MCF 10A (cell line): ENCODE measurements at regions not wholly inside any gene's neighbourhood (a gene's known extent, or its start where the extent isn't known, plus 50 kb on each side); places are given as distances from the start of the nearest gene placed in this dataset.

ENCODE experiments used
- BruUV-seq: library from RNA; stranded (reverse); fragments of 400-500 nt; replicated peaks from 2 replicates; lab custom pipeline; 2021; lab: Mats Ljungman, UMichigan
- CTCF ChIA-PET: fragments of 300-600 bp; sonication (Branson Sonifier 250); formaldehyde crosslinking; extraction: SDS; loops from one replicate; lab custom pipeline; 2021; ENCODE audit warnings: antibody characterized with exemption, inconsistent platforms; lab: Yijun Ruan, JAX
- POLR2A ChIA-PET: fragments of 300-600, 350-650 bp; sonication (Branson Sonifier 250); formaldehyde crosslinking; extraction: SDS; loops from one replicate; lab custom pipeline; 2020; ENCODE audit warnings: antibody characterized with exemption, inconsistent platforms; lab: Yijun Ruan, JAX
- DNase-seq: peaks from one replicate; pipeline ENCODE4 v3.0.0-alpha.2; 2018; ENCODE audit not compliant: unreplicated experiment
- H3K27ac Mint-ChIP-seq: one replicate; pipeline ENCODE4 v1.8.0; 2022; ENCODE audit warnings: mild to moderate bottlenecking, low read depth, mixed read lengths; ENCODE audit not compliant: unreplicated experiment
- H3K27me3 Mint-ChIP-seq: one replicate; pipeline ENCODE4 v1.8.0; 2022; ENCODE audit warnings: mixed read lengths; ENCODE audit not compliant: insufficient read depth, unreplicated experiment
- H3K36me3 Mint-ChIP-seq: one replicate; pipeline ENCODE4 v1.8.0; 2022; ENCODE audit warnings: mild to moderate bottlenecking, moderate library complexity, mixed read lengths; ENCODE audit not compliant: insufficient read depth, unreplicated experiment
- H3K4me1 Mint-ChIP-seq: one replicate; pipeline ENCODE4 v1.8.0; 2022; ENCODE audit warnings: mixed read lengths; ENCODE audit not compliant: insufficient read depth, unreplicated experiment
- H3K4me3 Mint-ChIP-seq: one replicate; pipeline ENCODE4 v1.8.0; 2022; ENCODE audit warnings: mild to moderate bottlenecking, moderate library complexity, mixed read lengths; ENCODE audit not compliant: unreplicated experiment
- H3K9me3 Mint-ChIP-seq: one replicate; pipeline ENCODE4 v1.8.0; 2022; ENCODE audit warnings: mixed read lengths; ENCODE audit not compliant: unreplicated experiment
- intact Hi-C: fragments of 100-400 bp; cut with micrococcal nuclease; formaldehyde crosslinking; loops from 2 replicates; pipeline ENCODE4 v1.14.1; 2022
- TF ChIP-seq, protein P1 (sequence below): fragments of 200-600 bp; IDR thresholded peaks from one replicate; pipeline ENCODE4 v1.8.0; 2022; ENCODE audit warnings: antibody characterized with exemption, mild to moderate bottlenecking; ENCODE audit not compliant: unreplicated experiment

DNA sequence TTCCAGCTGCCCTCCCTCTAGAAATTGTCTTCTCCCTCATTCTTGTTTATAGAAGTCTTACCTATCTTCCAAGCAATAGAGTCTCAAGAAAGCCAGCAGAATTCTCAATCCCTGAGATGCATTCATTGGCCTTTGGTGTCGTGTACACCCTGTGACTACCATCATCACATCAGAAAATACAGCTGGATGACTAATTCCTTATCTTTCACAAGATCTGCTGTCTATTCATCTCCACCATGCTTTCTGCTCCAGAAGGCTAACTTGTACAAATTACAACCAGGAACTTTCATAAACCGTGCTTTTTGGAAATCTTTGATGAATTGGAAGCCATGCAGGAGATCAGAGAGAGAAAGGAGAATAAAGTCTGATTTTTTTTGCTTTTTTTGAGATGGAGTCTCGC is 1062.9 kb upstream of the GHITM start:
- H3K36me3 Mint-ChIP-seq, result no peaks in the 10 kb centered on the region
- peak; percentile 11 for DNase-seq
- intact Hi-C loops, result no loop called here
- no peaks in the 10 kb centered on the region for H3K27me3 Mint-ChIP-seq
- no peaks in the 10 kb centered on the region for H3K9me3 Mint-ChIP-seq
- H3K4me1 Mint-ChIP-seq, result peaks cover 11% of the 10 kb centered on the region
- TF ChIP-seq, protein P1, sequence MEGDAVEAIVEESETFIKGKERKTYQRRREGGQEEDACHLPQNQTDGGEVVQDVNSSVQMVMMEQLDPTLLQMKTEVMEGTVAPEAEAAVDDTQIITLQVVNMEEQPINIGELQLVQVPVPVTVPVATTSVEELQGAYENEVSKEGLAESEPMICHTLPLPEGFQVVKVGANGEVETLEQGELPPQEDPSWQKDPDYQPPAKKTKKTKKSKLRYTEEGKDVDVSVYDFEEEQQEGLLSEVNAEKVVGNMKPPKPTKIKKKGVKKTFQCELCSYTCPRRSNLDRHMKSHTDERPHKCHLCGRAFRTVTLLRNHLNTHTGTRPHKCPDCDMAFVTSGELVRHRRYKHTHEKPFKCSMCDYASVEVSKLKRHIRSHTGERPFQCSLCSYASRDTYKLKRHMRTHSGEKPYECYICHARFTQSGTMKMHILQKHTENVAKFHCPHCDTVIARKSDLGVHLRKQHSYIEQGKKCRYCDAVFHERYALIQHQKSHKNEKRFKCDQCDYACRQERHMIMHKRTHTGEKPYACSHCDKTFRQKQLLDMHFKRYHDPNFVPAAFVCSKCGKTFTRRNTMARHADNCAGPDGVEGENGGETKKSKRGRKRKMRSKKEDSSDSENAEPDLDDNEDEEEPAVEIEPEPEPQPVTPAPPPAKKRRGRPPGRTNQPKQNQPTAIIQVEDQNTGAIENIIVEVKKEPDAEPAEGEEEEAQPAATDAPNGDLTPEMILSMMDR, result no peak
- H3K27ac Mint-ChIP-seq, result no peak overlapping the region
- ChIA-PET CTCF (interaction anchor here (0.6 to 0.9 kb wide), 2 partner anchors 49 to 265 kb away, joined by 3 read pairs; no protein-coding TSS in a partner anchor), POLR2A (interaction anchor here (0.9 kb wide), 1 partner anchor 53 kb away, joined by 3 read pairs; no protein-coding TSS in a partner anchor)
- H3K4me3 Mint-ChIP-seq, result no peak overlapping the region
- BruUV-seq, result no TSS peak

DNA sequence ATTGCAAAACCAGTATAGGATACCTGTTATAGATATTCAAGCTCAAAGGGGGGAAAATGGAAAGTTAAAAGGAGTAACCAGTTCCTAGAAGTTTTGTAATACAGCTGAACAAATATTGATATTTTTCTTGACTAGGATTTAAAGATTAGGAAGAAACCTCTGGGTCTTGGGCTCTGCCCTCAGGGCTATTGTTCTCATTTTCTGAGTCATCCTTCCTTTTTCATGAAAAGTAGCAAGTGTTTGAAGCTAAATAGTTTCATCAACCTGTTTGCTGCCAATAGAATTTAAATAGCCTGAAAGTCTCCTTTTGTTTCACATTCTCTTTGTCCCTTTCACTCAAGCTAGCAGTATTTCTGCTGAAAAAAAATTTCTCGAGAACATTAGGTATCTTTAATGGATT is 1061.1 kb upstream of the GHITM start:
- CTCF ChIA-PET, result interaction anchor here (0.9 kb wide), 1 partner anchor 793 kb away, joined by 4 read pairs; no protein-coding TSS in a partner anchor
- no peak overlapping the region for H3K4me3 Mint-ChIP-seq
- DNase-seq, result peak; percentile 63
- intact Hi-C loops, result no loop called here
- no peaks in the 10 kb centered on the region for H3K9me3 Mint-ChIP-seq
- BruUV-seq, result no TSS peak
- H3K36me3 Mint-ChIP-seq, result no peaks in the 10 kb centered on the region
- no peaks in the 10 kb centered on the region for H3K27me3 Mint-ChIP-seq
- POLR2A ChIA-PET, result no interaction called here
- H3K27ac Mint-ChIP-seq, result no peak overlapping the region
- TF ChIP-seq, protein P1, result no peak
- H3K4me1 Mint-ChIP-seq, result peaks cover 11% of the 10 kb centered on the region

DNA sequence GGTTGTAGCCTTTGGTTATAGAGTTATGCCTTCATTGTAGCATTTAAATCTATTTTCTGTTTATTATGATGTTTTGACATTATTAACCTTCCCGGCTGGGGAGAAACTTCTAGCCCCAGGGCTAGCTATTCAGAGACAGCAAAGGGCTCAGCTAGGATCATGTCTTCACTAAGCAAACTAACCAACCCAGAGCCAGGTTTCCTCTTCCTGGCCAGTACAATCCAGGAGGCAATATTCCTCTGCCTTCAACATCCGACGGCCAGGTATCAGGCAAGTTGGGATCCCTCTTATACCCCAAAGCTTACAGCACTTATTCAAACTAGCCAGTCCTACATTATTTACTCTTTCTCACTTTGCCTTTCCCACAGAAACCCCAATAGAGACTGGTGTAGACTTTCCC is 1060.7 kb upstream of the GHITM start:
- BruUV-seq, result no TSS peak
- intact Hi-C loops, result no loop called here
- ChIA-PET CTCF (interaction anchor here (0.9 kb wide), 1 partner anchor 793 kb away, joined by 4 read pairs; no protein-coding TSS in a partner anchor), POLR2A (no interaction called here)
- Mint-ChIP-seq H3K4me1 (peaks cover 11% of the 10 kb centered on the region), H3K4me3 (no peak overlapping the region), H3K27ac (no peak overlapping the region), H3K27me3 (no peaks in the 10 kb centered on the region), H3K36me3 (no peaks in the 10 kb centered on the region), H3K9me3 (no peaks in the 10 kb centered on the region)
- TF ChIP-seq, protein P1, result no peak
- DNase-seq, result no peak

DNA sequence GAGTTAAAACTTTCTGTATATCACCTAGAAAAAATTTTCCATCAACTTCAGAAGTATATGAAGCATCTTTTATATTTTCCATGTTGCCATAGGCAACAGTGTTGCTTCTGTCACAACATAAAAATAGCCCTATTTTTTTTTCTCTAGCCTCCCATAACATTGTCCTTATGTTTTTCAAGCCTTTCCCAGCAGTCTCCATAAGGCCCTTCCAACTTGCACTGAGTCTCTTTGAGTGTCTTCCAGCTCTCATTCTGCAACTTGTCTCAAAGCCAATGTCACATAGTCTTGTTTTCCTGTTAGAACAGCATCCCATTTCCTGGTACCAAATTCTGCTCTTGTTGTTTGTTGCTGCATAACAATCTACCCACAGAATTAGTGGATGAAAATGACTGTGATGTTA is 1055.5 kb upstream of the GHITM start:
- no TSS peak for BruUV-seq
- ChIA-PET CTCF (no interaction called here), POLR2A (no interaction called here)
- H3K27me3 Mint-ChIP-seq, result no peaks in the 10 kb centered on the region
- intact Hi-C loops, result no loop called here
- no peaks in the 10 kb centered on the region for H3K9me3 Mint-ChIP-seq
- no peak for DNase-seq
- peaks cover 3% of the 10 kb centered on the region for H3K4me1 Mint-ChIP-seq
- no peaks in the 10 kb centered on the region for H3K36me3 Mint-ChIP-seq
- H3K27ac Mint-ChIP-seq, result no peak overlapping the region
- TF ChIP-seq, protein P1, result no peak
- no peak overlapping the region for H3K4me3 Mint-ChIP-seq
